ENCODE measurements at regions not wholly inside any gene's neighbourhood (a gene's known extent, or its start where the extent isn't known, plus 50 kb on each side); places are given as distances from the start of the nearest gene placed in this dataset.

DNA sequence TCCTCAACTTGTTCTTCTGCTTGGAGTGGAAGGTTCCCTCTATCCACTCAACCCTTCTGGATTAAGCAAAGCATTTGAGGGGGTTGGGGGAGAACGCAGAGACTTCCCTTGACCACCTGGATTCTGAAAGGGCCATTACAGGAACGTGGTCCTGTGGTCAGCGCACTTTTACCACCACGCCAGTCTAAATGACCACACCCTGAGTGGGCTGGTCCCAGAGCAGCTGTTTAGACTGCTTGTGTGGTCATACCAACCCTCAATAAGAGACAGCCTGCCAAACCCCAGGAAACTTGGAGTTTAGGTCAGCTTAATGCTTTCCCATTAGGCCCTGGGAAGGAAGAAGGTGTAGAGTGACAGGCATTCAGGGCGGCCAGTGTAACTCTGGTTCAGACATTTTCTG is 165.5 kb upstream of the ATP2B1 start:
- H2BK5ac ChIP-seq (ENCODE audit: insufficient read length, low read length): no peak overlapping the region
- no peak overlapping the region for H2AK5ac ChIP-seq (ENCODE audit: insufficient read length, low read length)
- DNase-seq: no peak
- H3K36me3 Mint-ChIP-seq (ENCODE audit: insufficient read depth in 1 of 3, low read depth in 3 of 3): peaks cover 0 to 6% (median 4%) of the 10 kb centered on the region in 3 experiments; a peak in 3 of 7 replicates
- no CpG with 5 or more reads among the region's 5 CpGs for whole genome bisulfite sequencing (ENCODE audit: extremely low coverage, insufficient read length, low lambda C conversion rate)
- no peak overlapping the region for H2AFZ ChIP-seq (ENCODE audit: low read length)
- H2BK15ac ChIP-seq (ENCODE audit: low read depth, low read length): no peak overlapping the region
- H3K4me1 ChIP-seq (ENCODE audit: insufficient read depth, low read length): no peaks in the 10 kb centered on the region
- H3K27ac ChIP-seq (ENCODE audit: insufficient read length, low read depth, low read length): no peak overlapping the region
- H2BK12ac ChIP-seq (ENCODE audit: insufficient read length, low read depth, low read length): no peak overlapping the region
- no peaks in the 10 kb centered on the region for H3K27me3 ChIP-seq (ENCODE audit: insufficient read depth, low read length)
- H3K9me3 Mint-ChIP-seq: peaks cover 12% of the 10 kb centered on the region in 2 experiments; a peak in 4 of 5 replicates
- no peaks in the 10 kb centered on the region for H3K9me3 ChIP-seq (ENCODE audit: control insufficient read depth, low read depth, low read length)
- no peak overlapping the region for H3K4ac ChIP-seq (ENCODE audit: low read depth, low read length)
- no peaks in the 10 kb centered on the region for H3K23me2 ChIP-seq (ENCODE audit: insufficient read length, low read depth, low read length, poor library complexity, severe bottlenecking)
- no peak overlapping the region for H3K23ac ChIP-seq (ENCODE audit: insufficient read length, low read depth, low read length)
- no peak overlapping the region for H3K4me2 ChIP-seq (ENCODE audit: insufficient read depth, insufficient read length, low read length)
- no peak overlapping the region for H3K18ac ChIP-seq (ENCODE audit: insufficient read length, low read depth, low read length)
- H3K79me1 ChIP-seq (ENCODE audit: insufficient read depth, low read depth, low read length, poor library complexity, severe bottlenecking): no peaks in the 10 kb centered on the region
- H3K4me3 Mint-ChIP-seq: no peak overlapping the region
- H2BK20ac ChIP-seq (ENCODE audit: low read depth, low read length, poor library complexity, severe bottlenecking): no peak overlapping the region
- peaks cover 0 to 3% of the 10 kb centered on the region in 2 experiments; a peak in 1 of 4 replicates for H3K4me1 Mint-ChIP-seq
- TF ChIP-seq, protein P1, sequence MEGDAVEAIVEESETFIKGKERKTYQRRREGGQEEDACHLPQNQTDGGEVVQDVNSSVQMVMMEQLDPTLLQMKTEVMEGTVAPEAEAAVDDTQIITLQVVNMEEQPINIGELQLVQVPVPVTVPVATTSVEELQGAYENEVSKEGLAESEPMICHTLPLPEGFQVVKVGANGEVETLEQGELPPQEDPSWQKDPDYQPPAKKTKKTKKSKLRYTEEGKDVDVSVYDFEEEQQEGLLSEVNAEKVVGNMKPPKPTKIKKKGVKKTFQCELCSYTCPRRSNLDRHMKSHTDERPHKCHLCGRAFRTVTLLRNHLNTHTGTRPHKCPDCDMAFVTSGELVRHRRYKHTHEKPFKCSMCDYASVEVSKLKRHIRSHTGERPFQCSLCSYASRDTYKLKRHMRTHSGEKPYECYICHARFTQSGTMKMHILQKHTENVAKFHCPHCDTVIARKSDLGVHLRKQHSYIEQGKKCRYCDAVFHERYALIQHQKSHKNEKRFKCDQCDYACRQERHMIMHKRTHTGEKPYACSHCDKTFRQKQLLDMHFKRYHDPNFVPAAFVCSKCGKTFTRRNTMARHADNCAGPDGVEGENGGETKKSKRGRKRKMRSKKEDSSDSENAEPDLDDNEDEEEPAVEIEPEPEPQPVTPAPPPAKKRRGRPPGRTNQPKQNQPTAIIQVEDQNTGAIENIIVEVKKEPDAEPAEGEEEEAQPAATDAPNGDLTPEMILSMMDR (conservative IDR thresholded peaks at IDR 0.05): no peak
- no peaks in the 10 kb centered on the region for H3K79me2 ChIP-seq (ENCODE audit: insufficient read depth, low read length)
- no peaks in the 10 kb centered on the region for H3K27me3 Mint-ChIP-seq (ENCODE audit: low read depth)
- no peak overlapping the region for H2BK120ac ChIP-seq (ENCODE audit: low read depth, low read length, poor library complexity, severe bottlenecking)
- no peak overlapping the region for H4K91ac ChIP-seq (ENCODE audit: insufficient read length, low read depth, low read length)
- no peak overlapping the region for H3T11ph ChIP-seq (ENCODE audit: low read length)
- H3K14ac ChIP-seq (ENCODE audit: insufficient read depth, low read length): no peak overlapping the region
- H3K9ac ChIP-seq (ENCODE audit: extremely low read depth, insufficient read length, low read length): no peak overlapping the region
- H3K56ac ChIP-seq (ENCODE audit: insufficient read length, low read depth, low read length): no peak overlapping the region
- no peaks in the 10 kb centered on the region for H4K20me1 ChIP-seq (ENCODE audit: control insufficient read depth, insufficient read depth, insufficient read length)
- peak overlapping the region in 1 of 3 experiments; percentile 52; a peak in 1 of 7 replicates for H3K27ac Mint-ChIP-seq
- no peak overlapping the region for H4K5ac ChIP-seq (ENCODE audit: insufficient read length, low read depth, low read length)
- H4K8ac ChIP-seq (replicated peaks; ENCODE audit: insufficient read length, low read depth, low read length): no peak overlapping the region

Measured in H9 (cell line).